ENCODE measurements at regions not wholly inside any gene's neighbourhood (a gene's known extent, or its start where the extent isn't known, plus 50 kb on each side); places are given as distances from the start of the nearest gene placed in this dataset.

DNA sequence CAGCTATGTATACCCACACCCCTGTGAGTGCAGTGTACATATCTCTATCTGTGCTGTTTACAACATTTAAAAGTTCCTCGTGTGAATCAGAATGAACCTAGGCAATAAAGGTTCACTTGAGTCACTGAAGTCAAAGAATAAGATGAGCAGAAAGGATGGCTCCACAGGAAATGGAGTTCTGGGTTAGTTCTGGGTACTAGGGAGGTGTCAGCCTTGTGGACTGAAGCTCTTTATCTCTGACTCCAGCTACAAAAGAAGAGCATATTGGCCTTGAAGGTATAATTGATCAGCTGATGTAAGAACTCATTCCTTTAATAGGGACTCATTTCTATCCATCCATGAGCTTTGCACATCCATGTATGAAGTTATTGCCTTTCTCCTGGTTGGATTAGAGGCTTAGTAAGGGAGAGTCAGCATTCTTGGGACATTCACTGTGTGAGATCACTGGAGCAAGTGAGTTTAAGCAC is 73.9 kb upstream of the BACH2 start:
- Histone ChIP-seq H3K27ac (ENCODE audit: low read length in 2 of 2) (no peak overlapping the region), H3K9ac (ENCODE audit: low read length) (no peak overlapping the region), H3K4me3 (ENCODE audit: control extremely low read depth in 1 of 5, extremely low read depth in 1 of 5, insufficient read depth in 1 of 5, low read depth in 2 of 5, low read length in 4 of 5) (no peak overlapping the region), H3K4me1 (ENCODE audit: control insufficient read depth in 2 of 2, insufficient read depth in 2 of 2, low read length in 2 of 2) (peaks cover 14 to 28% of the 10 kb centered on the region in 2 donors), H2AFZ (ENCODE audit: insufficient read depth, low read depth, low read length, poor library complexity, severe bottlenecking) (peak overlapping the region; percentile 25), H4K20me1 (ENCODE audit: control insufficient read depth, insufficient read depth, low read length, poor library complexity, severe bottlenecking) (no peaks in the 10 kb centered on the region), H3K27me3 (replicated peaks in 1 of 4; ENCODE audit: control extremely low read depth in 1 of 4, control insufficient read depth in 3 of 4, insufficient read depth in 4 of 4, low read length in 3 of 4) (no peaks in the 10 kb centered on the region), H3K9me3 (ENCODE audit: control extremely low read depth in 1 of 3, control insufficient read depth in 2 of 3, insufficient read depth in 1 of 3, low read length in 2 of 3) (no peaks in the 10 kb centered on the region), H3K79me2 (ENCODE audit: control insufficient read depth, insufficient read depth, low read length) (no peaks in the 10 kb centered on the region), H3K36me3 (replicated peaks in 1 of 2; ENCODE audit: control extremely low read depth in 1 of 2, control insufficient read depth in 1 of 2, extremely low read depth in 1 of 2, insufficient read depth in 2 of 2, low read length in 1 of 2) (no peaks in the 10 kb centered on the region), H3K4me2 (replicated peaks; ENCODE audit: low read depth, low read length, poor library complexity, severe bottlenecking) (no peak overlapping the region)
- Mint-ChIP-seq H3K27ac (peak overlapping the region; percentile 10), H3K4me3 (no peak overlapping the region), H3K27me3 (no peaks in the 10 kb centered on the region), H3K9me3 (ENCODE audit: insufficient read depth) (peaks cover 2% of the 10 kb centered on the region), H3K4me1 (peaks cover 56% of the 10 kb centered on the region)
- POLR2A ChIA-PET: no interaction called here
- CTCF ChIA-PET: interaction anchor here (1.0 to 1.5 kb wide), 2 partner anchors 13 to 78 kb away, joined by 3 read pairs; no protein-coding TSS in a partner anchor
- DNase-seq (no peak), ATAC-seq (ENCODE audit: low read depth) (no peak)
- intact Hi-C loops (cut with micrococcal nuclease): no loop called here
- no peak for TF ChIP-seq CTCF (IDR thresholded peaks at IDR 0.05)
- no peak for TF ChIP-seq EZH2 (IDR thresholded peaks at IDR 0.05; ENCODE audit: borderline replicate concordance, insufficient read depth, low read depth, low read length, poor library complexity, severe bottlenecking)
- no CpG with 5 or more reads among the region's 1 CpG for WGBS (ENCODE audit: insufficient coverage)

- Histone ChIP-seq H4K20me1 (ENCODE audit: control insufficient read depth, insufficient read depth, low read length, poor library complexity, severe bottlenecking) (no peaks in the 10 kb centered on the region), H3K4me3 (ENCODE audit: control extremely low read depth in 1 of 5, extremely low read depth in 1 of 5, insufficient read depth in 1 of 5, low read depth in 2 of 5, low read length in 4 of 5) (no peak overlapping the region), H3K9me3 (ENCODE audit: control extremely low read depth in 1 of 3, control insufficient read depth in 2 of 3, insufficient read depth in 1 of 3, low read length in 2 of 3) (no peaks in the 10 kb centered on the region), H3K27ac (ENCODE audit: low read length in 2 of 2) (no peak overlapping the region), H3K4me1 (ENCODE audit: control insufficient read depth in 2 of 2, insufficient read depth in 2 of 2, low read length in 2 of 2) (peaks cover 9 to 20% of the 10 kb centered on the region in 2 donors), H2AFZ (ENCODE audit: insufficient read depth, low read depth, low read length, poor library complexity, severe bottlenecking) (no peak overlapping the region), H3K27me3 (replicated peaks in 1 of 4; ENCODE audit: control extremely low read depth in 1 of 4, control insufficient read depth in 3 of 4, insufficient read depth in 4 of 4, low read length in 3 of 4) (no peaks in the 10 kb centered on the region), H3K79me2 (ENCODE audit: control insufficient read depth, insufficient read depth, low read length) (no peaks in the 10 kb centered on the region), H3K9ac (ENCODE audit: low read length) (no peak overlapping the region), H3K36me3 (replicated peaks in 1 of 2; ENCODE audit: control extremely low read depth in 1 of 2, control insufficient read depth in 1 of 2, extremely low read depth in 1 of 2, insufficient read depth in 2 of 2, low read length in 1 of 2) (no peaks in the 10 kb centered on the region), H3K4me2 (replicated peaks; ENCODE audit: low read depth, low read length, poor library complexity, severe bottlenecking) (no peak overlapping the region)
- Mint-ChIP-seq H3K27me3 (no peaks in the 10 kb centered on the region), H3K4me1 (peaks cover 48% of the 10 kb centered on the region), H3K27ac (no peak overlapping the region), H3K4me3 (no peak overlapping the region), H3K9me3 (ENCODE audit: insufficient read depth) (peaks cover 2% of the 10 kb centered on the region)
- TF ChIP-seq CTCF (IDR thresholded peaks at IDR 0.05) (no peak), EZH2 (IDR thresholded peaks at IDR 0.05; ENCODE audit: borderline replicate concordance, insufficient read depth, low read depth, low read length, poor library complexity, severe bottlenecking) (no peak)
- DNase-seq: no peak
- CTCF ChIA-PET: interaction anchor here (1.0 to 1.5 kb wide), 2 partner anchors 13 to 77 kb away, joined by 3 read pairs; no protein-coding TSS in a partner anchor
- ATAC-seq (ENCODE audit: low read depth): no peak
- POLR2A ChIA-PET: no interaction called here
- intact Hi-C loops (cut with micrococcal nuclease): no loop called here
- WGBS (ENCODE audit: insufficient coverage): 90% methylated on average over 3 of the region's 6 CpGs
Observed at GRCh38 chr6:90369651-90370050, 73.0 kb upstream of the BACH2 start.

Data from B cell (primary cell).